H9 (cell line): ENCODE measurements at regions not wholly inside any gene's neighbourhood (a gene's known extent, or its start where the extent isn't known, plus 50 kb on each side); places are given as distances from the start of the nearest gene placed in this dataset.

ENCODE experiments used
- DNase-seq: peaks from one replicate; pipeline ENCODE4 v3.0.0-alpha.2; 2017
- H2AFZ ChIP-seq: one replicate; pipeline ENCODE4 v1.6.1; 2013; ENCODE audit warnings: mild to moderate bottlenecking, low read length, control low read depth, moderate library complexity
- H2AK5ac ChIP-seq: 2 replicates; pipeline ENCODE4 v1.6.1; 2013; ENCODE audit warnings: low read length, control low read depth, mixed read lengths; ENCODE audit not compliant: insufficient read length
- H2BK120ac ChIP-seq: one replicate; pipeline ENCODE4 v1.6.1; 2013; ENCODE audit warnings: low read depth, mild to moderate bottlenecking, low read length, control low read depth, inconsistent platforms; ENCODE audit not compliant: poor library complexity, severe bottlenecking
- H2BK12ac ChIP-seq: 2 replicates; pipeline ENCODE4 v1.6.1; 2013; ENCODE audit warnings: low read length, control low read depth, mixed read lengths, low read depth; ENCODE audit not compliant: insufficient read length
- H2BK15ac ChIP-seq: 2 replicates; pipeline ENCODE4 v1.6.1; 2013; ENCODE audit warnings: low read depth, low read length, control low read depth
- H2BK20ac ChIP-seq: one replicate; pipeline ENCODE4 v1.6.1; 2013; ENCODE audit warnings: low read depth, mild to moderate bottlenecking, low read length, control low read depth, inconsistent platforms; ENCODE audit not compliant: poor library complexity, severe bottlenecking
- H2BK5ac ChIP-seq: 2 replicates; pipeline ENCODE4 v1.6.1; 2013; ENCODE audit warnings: low read length, control low read depth, mixed read lengths; ENCODE audit not compliant: insufficient read length
- H3K14ac ChIP-seq: 2 replicates; pipeline ENCODE4 v1.6.1; 2013; ENCODE audit warnings: low read length, control low read depth; ENCODE audit not compliant: insufficient read depth
- H3K18ac ChIP-seq: 2 replicates; pipeline ENCODE4 v1.6.1; 2013; ENCODE audit warnings: low read depth, mild to moderate bottlenecking, mixed read lengths, low read length, control low read depth; ENCODE audit not compliant: insufficient read length
- H3K23ac ChIP-seq: 2 replicates; pipeline ENCODE4 v1.6.1; 2013; ENCODE audit warnings: low read length, control low read depth, mixed read lengths, low read depth; ENCODE audit not compliant: insufficient read length
- H3K23me2 ChIP-seq: 2 replicates; pipeline ENCODE4 v1.6.1; 2013; ENCODE audit warnings: low read depth, mild to moderate bottlenecking, mixed read lengths, low read length, control low read depth; ENCODE audit not compliant: insufficient read length, poor library complexity, severe bottlenecking
- H3K27ac ChIP-seq: 2 replicates; pipeline ENCODE4 v1.5.1; 2013; ENCODE audit warnings: low read length, control low read depth, mixed read lengths, low read depth; ENCODE audit not compliant: insufficient read length
- H3K27me3 ChIP-seq: 2 replicates; pipeline ENCODE4 v1.6.1; 2013; ENCODE audit warnings: low read length, control low read depth, inconsistent platforms; ENCODE audit not compliant: insufficient read depth
- H3K4ac ChIP-seq: 2 replicates; pipeline ENCODE4 v1.6.1; 2013; ENCODE audit warnings: low read depth, mild to moderate bottlenecking, control low read depth, inconsistent platforms, low read length, moderate library complexity
- H3K4me1 ChIP-seq: 2 replicates; pipeline ENCODE4 v1.6.1; 2013; ENCODE audit warnings: low read length, control low read depth, inconsistent platforms; ENCODE audit not compliant: insufficient read depth
- H3K4me2 ChIP-seq: 2 replicates; pipeline ENCODE4 v1.6.1; 2013; ENCODE audit warnings: low read length, control low read depth, mixed read lengths; ENCODE audit not compliant: insufficient read length, insufficient read depth
- H3K56ac ChIP-seq: 2 replicates; pipeline ENCODE4 v1.6.1; 2013; ENCODE audit warnings: low read depth, mild to moderate bottlenecking, mixed read lengths, low read length, control low read depth; ENCODE audit not compliant: insufficient read length
- H3K79me1 ChIP-seq: 2 replicates; pipeline ENCODE4 v1.6.1; 2013; ENCODE audit warnings: low read depth, mild to moderate bottlenecking, moderate library complexity, low read length, control low read depth, inconsistent platforms; ENCODE audit not compliant: insufficient read depth, poor library complexity, severe bottlenecking
- H3K79me2 ChIP-seq: 2 replicates; pipeline ENCODE4 v1.6.1; 2013; ENCODE audit warnings: low read length, control low read depth, inconsistent platforms; ENCODE audit not compliant: insufficient read depth
- H3K9ac ChIP-seq: 2 replicates; pipeline ENCODE4 v1.6.1; 2013; ENCODE audit warnings: low read length, control low read depth, mixed read lengths; ENCODE audit not compliant: insufficient read length; ENCODE audit errors: extremely low read depth
- H3K9me3 ChIP-seq: one replicate; pipeline ENCODE4 v1.6.1; 2013; ENCODE audit warnings: low read depth, low read length, inconsistent platforms; ENCODE audit not compliant: control insufficient read depth
- H3T11ph ChIP-seq: one replicate; pipeline ENCODE4 v1.6.1; 2013; ENCODE audit warnings: mild to moderate bottlenecking, low read length, control low read depth, inconsistent platforms
- H4K20me1 ChIP-seq: one replicate; pipeline ENCODE4 v1.6.1; 2013; ENCODE audit not compliant: control insufficient read depth, insufficient read length, insufficient read depth
- H4K5ac ChIP-seq: 2 replicates; pipeline ENCODE4 v1.6.1; 2013; ENCODE audit warnings: low read depth, mild to moderate bottlenecking, mixed read lengths, low read length, control low read depth; ENCODE audit not compliant: insufficient read length
- H4K8ac ChIP-seq: replicated peaks from 2 replicates; pipeline ENCODE4 v1.6.1; 2013; ENCODE audit warnings: low read length, control low read depth, mixed read lengths, low read depth; ENCODE audit not compliant: insufficient read length
- H4K91ac ChIP-seq: 2 replicates; pipeline ENCODE4 v1.6.1; 2013; ENCODE audit warnings: low read depth, mild to moderate bottlenecking, moderate library complexity, mixed read lengths, low read length, control low read depth; ENCODE audit not compliant: insufficient read length
- H3K27ac Mint-ChIP-seq, 3 experiments: 2 replicates in 2 of 3; 3 replicates in 1 of 3; pipeline ENCODE4 v1.8.0; 2020 to 2021; ENCODE audit warnings: mixed read lengths in 3 of 3, mild to moderate bottlenecking in 1 of 3, moderate library complexity in 1 of 3
- H3K27me3 Mint-ChIP-seq: 2 replicates; pipeline ENCODE4 v1.8.0; 2021; ENCODE audit warnings: low read depth, mild to moderate bottlenecking, moderate library complexity, mixed read lengths
- H3K36me3 Mint-ChIP-seq, 3 experiments: 2 replicates in 2 of 3; 3 replicates in 1 of 3; pipeline ENCODE4 v1.8.0; 2020 to 2021; ENCODE audit warnings: low read depth in 3 of 3, mixed read lengths in 3 of 3; ENCODE audit not compliant: insufficient read depth in 1 of 3
- H3K4me1 Mint-ChIP-seq, 2 experiments: 2 replicates each; pipeline ENCODE4 v1.8.0; 2020; ENCODE audit warnings: mixed read lengths in 2 of 2
- H3K4me3 Mint-ChIP-seq, 2 experiments: 2 replicates in 1 of 2; 3 replicates in 1 of 2; pipeline ENCODE4 v1.8.0; 2020 to 2021; ENCODE audit warnings: mild to moderate bottlenecking in 2 of 2, mixed read lengths in 2 of 2, moderate library complexity in 1 of 2
- H3K9me3 Mint-ChIP-seq, 2 experiments: 2 replicates in 1 of 2; 3 replicates in 1 of 2; pipeline ENCODE4 v1.8.0; 2020; ENCODE audit warnings: mild to moderate bottlenecking in 2 of 2, mixed read lengths in 2 of 2, moderate library complexity in 1 of 2
- WGBS: extraction: QIAGEN DNeasy Blood & Tissue Kit; methylation state at CpG from one replicate; pipeline ENCODE4 v1.1.7; 2013; ENCODE audit warnings: missing lambda C conversion rate, low lambda C conversion rate, mixed read lengths; ENCODE audit not compliant: insufficient read length; ENCODE audit errors: extremely low coverage; 5-methylcytosine and 5-hydroxymethylcytosine counted together
- TF ChIP-seq, protein P1 (sequence below): fragments of 200-600 bp; sonication (generic); conservative IDR thresholded peaks from 3 replicates; pipeline ENCODE4 v1.8.0; 2021; ENCODE audit warnings: antibody characterized with exemption, mild to moderate bottlenecking

DNA sequence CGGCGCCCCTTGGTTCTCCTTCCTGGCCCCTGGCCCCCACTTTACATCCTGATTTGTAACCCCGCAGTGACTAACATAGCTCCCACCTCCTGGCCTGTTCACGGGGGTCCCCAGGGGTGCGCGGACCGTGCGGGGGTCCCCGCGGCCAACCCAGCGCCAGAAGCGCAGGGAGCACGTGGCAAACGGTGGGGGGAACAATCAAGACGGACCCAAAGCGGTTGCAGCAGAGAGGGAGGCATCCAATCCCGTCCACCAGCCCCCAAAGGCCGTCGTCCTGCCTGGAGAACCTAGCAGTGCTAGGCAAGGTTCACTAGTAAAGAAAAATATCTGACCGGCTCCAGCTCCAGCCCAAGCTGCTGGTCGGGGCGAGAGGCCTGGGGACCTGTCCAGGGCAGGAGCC is 201.5 kb downstream of the AUH start:
- Histone ChIP-seq H2BK12ac (no peak overlapping the region), H2AFZ (no peak overlapping the region)

More for the DNA sequence above, 201.5 kb downstream of the AUH start:
- Histone ChIP-seq H4K8ac (no peak overlapping the region), H3K4me2 (no peak overlapping the region), H3K79me2 (no peaks in the 10 kb centered on the region), H4K5ac (no peak overlapping the region), H3K4ac (no peak overlapping the region), H3K27me3 (no peaks in the 10 kb centered on the region), H4K91ac (no peak overlapping the region), H3K9me3 (no peaks in the 10 kb centered on the region), H3K23ac (no peak overlapping the region), H3K23me2 (no peaks in the 10 kb centered on the region), H2BK15ac (no peak overlapping the region), H2BK120ac (no peak overlapping the region), H3K56ac (no peak overlapping the region), H3K4me1 (no peaks in the 10 kb centered on the region), H2AK5ac (no peak overlapping the region), H3K14ac (no peak overlapping the region), H3K79me1 (no peaks in the 10 kb centered on the region), H2BK5ac (no peak overlapping the region), H3K18ac (no peak overlapping the region), H3K9ac (no peak overlapping the region), H3K27ac (no peak overlapping the region), H4K20me1 (no peaks in the 10 kb centered on the region), H3T11ph (no peak overlapping the region), H2BK20ac (no peak overlapping the region)
- H3K27ac Mint-ChIP-seq = no peak overlapping the region
- DNase-seq = no peak
- WGBS = no CpG with 5 or more reads among the region's 22 CpGs
- H3K27me3 Mint-ChIP-seq = peaks cover 3% of the 10 kb centered on the region
- no peaks in the 10 kb centered on the region for H3K36me3 Mint-ChIP-seq
- peaks cover 14 to 16% of the 10 kb centered on the region in 2 experiments for H3K4me1 Mint-ChIP-seq
- TF ChIP-seq, protein P1, sequence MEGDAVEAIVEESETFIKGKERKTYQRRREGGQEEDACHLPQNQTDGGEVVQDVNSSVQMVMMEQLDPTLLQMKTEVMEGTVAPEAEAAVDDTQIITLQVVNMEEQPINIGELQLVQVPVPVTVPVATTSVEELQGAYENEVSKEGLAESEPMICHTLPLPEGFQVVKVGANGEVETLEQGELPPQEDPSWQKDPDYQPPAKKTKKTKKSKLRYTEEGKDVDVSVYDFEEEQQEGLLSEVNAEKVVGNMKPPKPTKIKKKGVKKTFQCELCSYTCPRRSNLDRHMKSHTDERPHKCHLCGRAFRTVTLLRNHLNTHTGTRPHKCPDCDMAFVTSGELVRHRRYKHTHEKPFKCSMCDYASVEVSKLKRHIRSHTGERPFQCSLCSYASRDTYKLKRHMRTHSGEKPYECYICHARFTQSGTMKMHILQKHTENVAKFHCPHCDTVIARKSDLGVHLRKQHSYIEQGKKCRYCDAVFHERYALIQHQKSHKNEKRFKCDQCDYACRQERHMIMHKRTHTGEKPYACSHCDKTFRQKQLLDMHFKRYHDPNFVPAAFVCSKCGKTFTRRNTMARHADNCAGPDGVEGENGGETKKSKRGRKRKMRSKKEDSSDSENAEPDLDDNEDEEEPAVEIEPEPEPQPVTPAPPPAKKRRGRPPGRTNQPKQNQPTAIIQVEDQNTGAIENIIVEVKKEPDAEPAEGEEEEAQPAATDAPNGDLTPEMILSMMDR = no peak
- H3K9me3 Mint-ChIP-seq = no peaks in the 10 kb centered on the region
- H3K4me3 Mint-ChIP-seq = no peak overlapping the region
